ENCODE measurements at regions not wholly inside any gene's neighbourhood (a gene's known extent, or its start where the extent isn't known, plus 50 kb on each side); places are given as distances from the start of the nearest gene placed in this dataset.

DNA sequence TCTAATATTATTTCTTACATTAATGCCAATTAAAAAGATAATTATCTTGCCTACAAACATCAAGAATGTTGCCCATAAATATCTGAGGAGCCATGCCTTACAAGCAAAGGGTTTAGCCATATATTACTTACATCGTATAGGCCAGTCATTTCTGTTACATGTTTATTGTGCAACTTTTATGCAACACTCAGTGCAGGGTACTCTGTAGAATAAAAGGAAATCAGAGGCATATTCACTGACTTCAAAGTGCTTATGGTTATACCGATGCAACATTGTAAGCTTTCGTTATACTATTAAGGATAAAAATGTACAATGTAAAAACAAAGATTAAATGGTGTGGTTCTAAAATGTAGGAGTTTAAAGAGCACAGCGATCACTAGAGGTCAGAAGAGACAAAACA lies 315.9 kb downstream of the PCDH10 start:
- Histone ChIP-seq H3K27me3 (ENCODE audit: control insufficient read depth in 3 of 3, insufficient read depth in 3 of 3, low read depth in 1 of 3, low read length in 3 of 3) (no peaks in the 10 kb centered on the region), H3K9me3 (replicated peaks in 1 of 2; ENCODE audit: control insufficient read depth in 2 of 2, insufficient read depth in 1 of 2, low read depth in 1 of 2, low read length in 2 of 2) (no peaks in the 10 kb centered on the region), H2BK15ac (ENCODE audit: low read length) (no peak overlapping the region), H3K4me2 (ENCODE audit: insufficient read depth, low read length, poor library complexity, severe bottlenecking) (no peak overlapping the region), H3K4ac (ENCODE audit: low read length) (no peak overlapping the region), H3K18ac (ENCODE audit: low read length) (no peak overlapping the region), H3K9ac (ENCODE audit: low read depth, low read length, poor library complexity) (no peak overlapping the region), H4K8ac (ENCODE audit: low read depth, low read length) (no peak overlapping the region), H3K14ac (ENCODE audit: low read length) (no peak overlapping the region), H2AFZ (ENCODE audit: low read length) (no peak overlapping the region), H3K4me3 (ENCODE audit: low read length in 2 of 2) (no peak overlapping the region), H3K79me1 (ENCODE audit: low read depth, low read length) (no peaks in the 10 kb centered on the region), H3K4me1 (ENCODE audit: control insufficient read depth in 2 of 2, insufficient read depth in 1 of 2, low read depth in 1 of 2, low read length in 2 of 2) (peaks cover 0 to 6% of the 10 kb centered on the region in 2 donors), H2BK5ac (ENCODE audit: low read length) (no peak overlapping the region), H2AK5ac (ENCODE audit: low read depth, low read length) (no peak overlapping the region), H3K23ac (ENCODE audit: low read depth, low read length, poor library complexity) (no peak overlapping the region), H3K36me3 (replicated peaks in 1 of 2; ENCODE audit: control insufficient read depth in 2 of 2, insufficient read depth in 2 of 2, low read length in 2 of 2) (no peaks in the 10 kb centered on the region), H4K91ac (ENCODE audit: low read depth, low read length, poor library complexity) (no peak overlapping the region), H2BK12ac (ENCODE audit: low read length) (no peak overlapping the region), H2BK120ac (ENCODE audit: low read depth, low read length) (no peak overlapping the region), H3K27ac (replicated peaks; ENCODE audit: low read length) (no peak overlapping the region)
- DNase-seq (ENCODE audit: low spot score), result no peak
- WGBS, 2 donors (ENCODE audit: extremely low coverage in 2 of 2, insufficient read length in 2 of 2, insufficient replicate concordance in 1 of 2), result no CpG with 5 or more reads among the region's 4 CpGs

- DNase-seq (ENCODE audit: low spot score), result no peak
- no peak overlapping the region for H2BK120ac ChIP-seq (ENCODE audit: low read depth, low read length)
- H3K23ac ChIP-seq (ENCODE audit: low read depth, low read length, poor library complexity), result no peak overlapping the region
- no peak overlapping the region for H2AK5ac ChIP-seq (ENCODE audit: low read depth, low read length)
- peaks cover 0 to 6% of the 10 kb centered on the region in 2 donors for H3K4me1 ChIP-seq (ENCODE audit: control insufficient read depth in 2 of 2, insufficient read depth in 1 of 2, low read depth in 1 of 2, low read length in 2 of 2)
- H3K18ac ChIP-seq (ENCODE audit: low read length), result no peak overlapping the region
- H4K8ac ChIP-seq (ENCODE audit: low read depth, low read length), result no peak overlapping the region
- H3K79me1 ChIP-seq (ENCODE audit: low read depth, low read length), result no peaks in the 10 kb centered on the region
- no peak overlapping the region for H3K4me3 ChIP-seq (ENCODE audit: low read length in 2 of 2)
- H3K9me3 ChIP-seq (replicated peaks in 1 of 2; ENCODE audit: control insufficient read depth in 2 of 2, insufficient read depth in 1 of 2, low read depth in 1 of 2, low read length in 2 of 2), result no peaks in the 10 kb centered on the region
- no peak overlapping the region for H3K27ac ChIP-seq (replicated peaks; ENCODE audit: low read length)
- no peak overlapping the region for H3K4me2 ChIP-seq (ENCODE audit: insufficient read depth, low read length, poor library complexity, severe bottlenecking)
- WGBS, 2 donors (ENCODE audit: extremely low coverage in 2 of 2, insufficient read length in 2 of 2, insufficient replicate concordance in 1 of 2), result 100% methylated on average over 2 of the region's 4 CpGs; no CpG with 5 or more reads in 1 of the 2 donors
- no peak overlapping the region for H2BK15ac ChIP-seq (ENCODE audit: low read length)
- H2BK12ac ChIP-seq (ENCODE audit: low read length), result no peak overlapping the region
- no peak overlapping the region for H3K9ac ChIP-seq (ENCODE audit: low read depth, low read length, poor library complexity)
- H2AFZ ChIP-seq (ENCODE audit: low read length), result no peak overlapping the region
- no peak overlapping the region for H2BK5ac ChIP-seq (ENCODE audit: low read length)
- no peaks in the 10 kb centered on the region for H3K36me3 ChIP-seq (replicated peaks in 1 of 2; ENCODE audit: control insufficient read depth in 2 of 2, insufficient read depth in 2 of 2, low read length in 2 of 2)
- no peaks in the 10 kb centered on the region for H3K27me3 ChIP-seq (ENCODE audit: control insufficient read depth in 3 of 3, insufficient read depth in 3 of 3, low read depth in 1 of 3, low read length in 3 of 3)
- no peak overlapping the region for H3K4ac ChIP-seq (ENCODE audit: low read length)
- H4K91ac ChIP-seq (ENCODE audit: low read depth, low read length, poor library complexity), result no peak overlapping the region
- H3K14ac ChIP-seq (ENCODE audit: low read length), result no peak overlapping the region
Measured at GRCh38 chr4:133464311-133464710, 315.2 kb downstream of the PCDH10 start.

GRCh38 chr4:133452678-133453077 lies 303.6 kb downstream of the PCDH10 start:
- Histone ChIP-seq H2BK120ac (ENCODE audit: low read depth, low read length) (no peak overlapping the region), H3K4ac (ENCODE audit: low read length) (no peak overlapping the region), H4K91ac (ENCODE audit: low read depth, low read length, poor library complexity) (no peak overlapping the region), H3K79me1 (ENCODE audit: low read depth, low read length) (no peaks in the 10 kb centered on the region), H3K9me3 (replicated peaks in 1 of 2; ENCODE audit: control insufficient read depth in 2 of 2, insufficient read depth in 1 of 2, low read depth in 1 of 2, low read length in 2 of 2) (no peaks in the 10 kb centered on the region), H3K14ac (ENCODE audit: low read length) (no peak overlapping the region), H2BK12ac (ENCODE audit: low read length) (no peak overlapping the region), H2AFZ (ENCODE audit: low read length) (no peak overlapping the region), H2BK5ac (ENCODE audit: low read length) (no peak overlapping the region), H3K27ac (replicated peaks; ENCODE audit: low read length) (no peak overlapping the region), H3K9ac (ENCODE audit: low read depth, low read length, poor library complexity) (no peak overlapping the region), H3K4me3 (ENCODE audit: low read length in 2 of 2) (no peak overlapping the region), H3K18ac (ENCODE audit: low read length) (no peak overlapping the region), H3K23ac (ENCODE audit: low read depth, low read length, poor library complexity) (no peak overlapping the region), H2BK15ac (ENCODE audit: low read length) (no peak overlapping the region), H3K4me1 (ENCODE audit: control insufficient read depth in 2 of 2, insufficient read depth in 1 of 2, low read depth in 1 of 2, low read length in 2 of 2) (no peaks in the 10 kb centered on the region), H4K8ac (ENCODE audit: low read depth, low read length) (no peak overlapping the region), H3K27me3 (ENCODE audit: control insufficient read depth in 3 of 3, insufficient read depth in 3 of 3, low read depth in 1 of 3, low read length in 3 of 3) (no peaks in the 10 kb centered on the region), H3K4me2 (ENCODE audit: insufficient read depth, low read length, poor library complexity, severe bottlenecking) (no peak overlapping the region), H3K36me3 (replicated peaks in 1 of 2; ENCODE audit: control insufficient read depth in 2 of 2, insufficient read depth in 2 of 2, low read length in 2 of 2) (no peaks in the 10 kb centered on the region), H2AK5ac (ENCODE audit: low read depth, low read length) (no peak overlapping the region)
- no CpG with 5 or more reads among the region's 2 CpGs for WGBS, 2 donors (ENCODE audit: extremely low coverage in 2 of 2, insufficient read length in 2 of 2, insufficient replicate concordance in 1 of 2)
- no peak for DNase-seq (ENCODE audit: low spot score)

- H3K36me3 ChIP-seq (replicated peaks in 1 of 2; ENCODE audit: control insufficient read depth in 2 of 2, insufficient read depth in 2 of 2, low read length in 2 of 2), result no peaks in the 10 kb centered on the region
- H3K9ac ChIP-seq (ENCODE audit: low read depth, low read length, poor library complexity), result no peak overlapping the region
- H3K27me3 ChIP-seq (ENCODE audit: control insufficient read depth in 3 of 3, insufficient read depth in 3 of 3, low read depth in 1 of 3, low read length in 3 of 3), result no peaks in the 10 kb centered on the region
- H3K4ac ChIP-seq (ENCODE audit: low read length), result no peak overlapping the region
- H2BK5ac ChIP-seq (ENCODE audit: low read length), result no peak overlapping the region
- no peak overlapping the region for H2AFZ ChIP-seq (ENCODE audit: low read length)
- no peak overlapping the region for H4K91ac ChIP-seq (ENCODE audit: low read depth, low read length, poor library complexity)
- WGBS, 2 donors (ENCODE audit: extremely low coverage in 2 of 2, insufficient read length in 2 of 2, insufficient replicate concordance in 1 of 2), result no CpG with 5 or more reads among the region's 17 CpGs
- DNase-seq (ENCODE audit: low spot score), result no peak
- no peak overlapping the region for H2BK120ac ChIP-seq (ENCODE audit: low read depth, low read length)
- H3K23ac ChIP-seq (ENCODE audit: low read depth, low read length, poor library complexity), result no peak overlapping the region
- no peak overlapping the region for H3K4me3 ChIP-seq (ENCODE audit: low read length in 2 of 2)
- peak overlapping the region; percentile 58 for H2BK12ac ChIP-seq (ENCODE audit: low read length)
- no peaks in the 10 kb centered on the region for H3K79me1 ChIP-seq (ENCODE audit: low read depth, low read length)
- no peak overlapping the region for H2BK15ac ChIP-seq (ENCODE audit: low read length)
- no peak overlapping the region for H2AK5ac ChIP-seq (ENCODE audit: low read depth, low read length)
- no peak overlapping the region for H4K8ac ChIP-seq (ENCODE audit: low read depth, low read length)
- H3K9me3 ChIP-seq (replicated peaks in 1 of 2; ENCODE audit: control insufficient read depth in 2 of 2, insufficient read depth in 1 of 2, low read depth in 1 of 2, low read length in 2 of 2), result no peaks in the 10 kb centered on the region
- H3K18ac ChIP-seq (ENCODE audit: low read length), result no peak overlapping the region
- no peak overlapping the region for H3K27ac ChIP-seq (replicated peaks; ENCODE audit: low read length)
- no peak overlapping the region for H3K14ac ChIP-seq (ENCODE audit: low read length)
- H3K4me2 ChIP-seq (ENCODE audit: insufficient read depth, low read length, poor library complexity, severe bottlenecking), result no peak overlapping the region
- no peaks in the 10 kb centered on the region for H3K4me1 ChIP-seq (ENCODE audit: control insufficient read depth in 2 of 2, insufficient read depth in 1 of 2, low read depth in 1 of 2, low read length in 2 of 2)
Measured at GRCh38 chr4:133450813-133451212, 301.7 kb downstream of the PCDH10 start.
